GM19395 (cell line): ENCODE measurements at regions not wholly inside any gene's neighbourhood (a gene's known extent, or its start where the extent isn't known, plus 50 kb on each side); places are given as distances from the start of the nearest gene placed in this dataset.

ENCODE experiments used
- ATAC-seq: cut with Tn5 transposase; IDR thresholded peaks from one replicate; pipeline ENCODE4 v1.9.1; 2021; ENCODE audit warnings: mild to moderate bottlenecking, moderate library complexity; ENCODE audit not compliant: unreplicated experiment

DNA sequence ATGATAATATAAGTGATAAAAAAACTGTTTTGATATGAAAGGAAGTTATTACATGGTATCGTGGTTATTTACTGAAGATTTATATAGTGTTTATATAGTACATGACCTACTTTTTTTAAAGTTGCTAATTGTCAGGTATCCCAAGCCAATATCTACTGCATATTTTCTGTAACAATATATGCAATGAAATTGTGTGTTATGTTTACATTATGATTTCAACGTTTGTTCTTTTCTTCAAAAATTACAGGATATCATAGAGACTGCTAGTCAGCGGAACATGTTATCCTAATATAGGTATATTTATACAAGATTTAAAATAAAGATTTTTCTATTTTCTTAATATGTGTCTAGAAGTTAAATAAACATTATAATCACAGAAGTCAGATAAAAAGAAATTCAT is 167.5 kb upstream of the DPYD start:
- ATAC-seq = no peak

GRCh38 chr1:98086796-98087441 is 166.1 kb upstream of the DPYD start:
- no peak for ATAC-seq

DNA sequence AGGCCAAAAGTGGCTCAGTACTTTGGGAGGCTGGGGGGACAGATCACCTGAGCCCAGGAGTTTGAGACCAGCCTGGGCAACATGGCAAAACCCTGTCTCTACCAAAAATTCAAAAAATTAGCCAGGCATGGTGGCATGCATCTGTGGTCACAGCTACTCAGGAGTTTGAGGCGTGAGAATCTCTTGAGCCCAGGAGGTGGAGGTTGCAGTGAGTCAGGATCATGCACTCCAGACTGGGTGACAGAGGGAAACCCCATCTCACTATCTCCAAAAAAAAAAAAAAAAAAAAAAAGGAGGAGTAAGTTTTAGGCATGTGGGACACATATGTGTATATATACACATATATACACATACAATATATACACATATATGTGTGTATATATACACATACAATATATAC is 165.3 kb upstream of the DPYD start:
- ATAC-seq = no peak

DNA sequence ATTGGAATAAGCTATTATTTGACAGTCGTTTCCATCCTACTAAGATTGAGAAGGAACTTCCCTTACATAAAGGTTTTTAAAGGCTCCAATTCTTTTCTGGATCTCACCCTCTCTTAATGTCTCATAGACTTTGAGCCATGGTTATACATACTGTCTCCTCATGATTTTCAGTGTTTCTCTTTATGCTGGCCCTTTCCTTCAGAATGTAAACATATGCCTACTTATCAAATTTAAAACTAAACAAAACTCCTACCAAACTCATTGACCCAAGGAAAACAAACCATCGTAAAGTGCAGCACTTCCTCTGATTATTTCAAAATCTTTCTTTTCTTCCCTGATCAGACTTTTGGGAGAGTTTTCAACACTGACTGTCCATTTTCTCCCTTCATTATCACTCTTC is 163.4 kb upstream of the DPYD start:
- no peak for ATAC-seq

- ATAC-seq = no peak
Observed at GRCh38 chr1:98081944-98082343, 161.1 kb upstream of the DPYD start.

- no peak for ATAC-seq
Observed at GRCh38 chr1:98078596-98078995, 157.8 kb upstream of the DPYD start.

DNA sequence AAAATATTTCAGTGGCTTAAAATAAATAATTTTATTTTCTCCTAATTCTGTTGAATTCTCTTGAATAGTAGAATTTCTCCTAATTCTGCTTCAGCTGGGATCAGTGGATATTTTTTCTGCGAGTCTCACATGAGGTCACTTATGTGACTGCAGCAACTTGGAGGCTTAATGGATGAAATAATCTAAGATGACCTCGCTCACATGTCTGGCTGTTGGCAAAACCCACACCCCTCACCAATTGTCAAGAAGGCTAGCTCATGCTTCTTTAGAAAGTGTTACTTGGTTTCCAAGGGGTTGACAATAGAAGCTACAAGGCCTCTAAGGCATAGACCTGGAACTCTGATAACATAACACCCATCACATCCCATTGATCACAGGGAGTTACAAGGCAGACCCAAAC is 156.9 kb upstream of the DPYD start:
- ATAC-seq = no peak

GRCh38 chr1:98075626-98076025 is 154.8 kb upstream of the DPYD start:
- no peak for ATAC-seq

GRCh38 chr1:98073823-98074222 is 153.0 kb upstream of the DPYD start:
- no peak for ATAC-seq

GRCh38 chr1:98073106-98073505 is 152.3 kb upstream of the DPYD start:
- no peak for ATAC-seq

- ATAC-seq = no peak
Observed at GRCh38 chr1:98072047-98072446, 151.2 kb upstream of the DPYD start.

DNA sequence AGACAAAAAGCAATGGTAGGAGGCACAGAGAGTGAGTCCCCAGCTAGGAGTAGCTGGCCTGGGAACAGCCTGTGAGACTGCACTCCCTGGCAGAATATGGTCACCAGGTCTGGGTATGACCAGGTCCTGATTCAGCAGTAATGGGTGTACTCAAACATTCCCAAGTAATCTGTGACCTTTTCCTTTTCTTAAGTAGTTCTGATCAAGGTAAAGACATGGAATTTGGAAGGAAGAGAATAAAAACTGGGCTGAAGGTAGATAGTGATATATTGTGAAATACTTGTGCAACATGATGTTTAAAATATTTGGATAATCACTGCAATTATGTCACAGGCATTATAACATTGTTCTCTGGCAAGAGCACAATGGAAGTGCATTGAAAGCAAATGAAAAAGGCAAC is 147.2 kb upstream of the DPYD start:
- ATAC-seq = no peak

DNA sequence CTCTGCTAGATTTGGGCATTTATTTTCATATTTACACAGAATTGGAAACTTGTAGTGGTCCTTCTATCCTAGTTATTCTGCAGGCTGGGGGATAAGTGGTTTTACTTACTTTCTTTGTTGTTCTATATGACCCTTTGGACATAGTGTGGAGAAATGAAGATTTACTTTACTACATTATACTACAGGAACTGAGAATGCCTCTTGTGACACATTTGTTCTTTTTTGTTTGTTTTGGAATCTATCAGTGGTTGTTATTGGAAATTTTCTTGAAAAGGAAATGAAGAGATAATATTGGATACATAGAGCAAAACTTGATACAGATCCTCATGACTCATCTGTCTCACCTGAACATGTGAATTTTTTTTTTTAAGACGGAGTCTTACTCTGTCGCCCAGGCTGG is 146.1 kb upstream of the DPYD start:
- no peak for ATAC-seq

GRCh38 chr1:98059620-98060019 is 138.8 kb upstream of the DPYD start:
- no peak for ATAC-seq

DNA sequence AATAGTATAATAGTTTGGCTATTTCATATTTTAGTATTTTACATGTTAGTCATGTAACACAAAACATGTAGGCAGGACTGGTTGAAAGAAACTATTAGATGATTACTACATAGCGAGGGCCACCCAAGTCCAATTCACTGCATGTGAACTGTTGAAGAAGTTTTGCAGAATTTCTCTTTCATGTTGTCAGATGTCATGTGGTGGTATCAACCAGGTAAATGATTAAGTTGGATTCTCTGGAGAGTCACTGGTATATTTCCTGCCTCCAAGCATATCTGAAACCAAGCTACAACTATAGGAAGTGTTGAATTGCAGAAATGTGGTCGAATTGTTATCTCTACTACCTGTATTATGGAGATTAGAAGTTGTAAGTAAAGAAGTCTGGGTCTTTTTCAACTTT is 137.8 kb upstream of the DPYD start:
- no peak for ATAC-seq

DNA sequence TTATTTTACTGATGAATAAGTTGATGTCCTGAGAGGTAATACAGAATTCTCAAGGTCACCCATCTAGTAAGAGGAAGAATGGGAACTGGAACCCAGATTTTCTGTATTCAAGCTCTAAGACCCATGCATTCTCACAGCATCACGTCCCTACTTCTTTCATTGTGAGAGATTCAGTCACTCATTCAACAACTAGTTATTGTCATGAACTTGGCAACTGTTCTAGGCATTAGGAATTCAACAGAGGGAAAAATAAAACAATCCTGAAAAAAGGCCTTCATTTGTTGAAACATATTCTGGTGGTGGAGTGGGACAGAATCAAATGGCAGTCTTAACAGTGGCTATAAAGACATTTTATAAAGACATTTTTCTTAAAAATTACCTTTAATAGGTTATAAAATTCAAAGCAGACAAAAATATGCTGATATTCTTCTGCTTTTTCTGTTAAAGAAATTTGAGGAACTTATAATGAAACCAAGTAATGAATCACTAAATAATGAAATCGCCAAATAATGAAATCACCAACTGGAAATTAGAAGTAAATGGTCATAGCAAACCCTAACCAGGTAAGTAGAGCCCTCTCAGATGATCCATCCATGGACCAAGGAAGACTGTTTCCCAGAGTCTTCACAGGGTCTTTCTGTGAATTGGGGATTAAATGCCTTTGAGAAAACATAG is 136.5 kb upstream of the DPYD start:
- no peak for ATAC-seq

DNA sequence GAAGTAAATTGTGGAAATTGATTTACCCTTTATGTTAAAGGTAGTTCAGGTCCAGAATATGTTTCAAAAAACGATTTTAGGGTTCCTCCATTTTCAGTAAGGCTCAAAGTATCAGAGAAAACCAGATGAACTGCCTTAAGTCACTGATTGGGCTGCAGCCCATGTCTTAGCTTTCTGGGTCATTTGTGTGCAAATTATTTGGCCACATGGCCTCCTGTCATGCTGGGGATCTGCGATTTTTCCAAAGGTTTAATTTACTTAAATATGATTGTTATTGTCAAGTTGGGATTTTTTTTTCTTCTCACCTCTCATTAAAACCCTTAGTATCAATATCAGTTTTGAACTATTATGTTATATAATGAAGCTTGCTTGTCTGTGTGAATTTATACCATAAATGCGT is 135.9 kb upstream of the DPYD start:
- ATAC-seq = no peak

DNA sequence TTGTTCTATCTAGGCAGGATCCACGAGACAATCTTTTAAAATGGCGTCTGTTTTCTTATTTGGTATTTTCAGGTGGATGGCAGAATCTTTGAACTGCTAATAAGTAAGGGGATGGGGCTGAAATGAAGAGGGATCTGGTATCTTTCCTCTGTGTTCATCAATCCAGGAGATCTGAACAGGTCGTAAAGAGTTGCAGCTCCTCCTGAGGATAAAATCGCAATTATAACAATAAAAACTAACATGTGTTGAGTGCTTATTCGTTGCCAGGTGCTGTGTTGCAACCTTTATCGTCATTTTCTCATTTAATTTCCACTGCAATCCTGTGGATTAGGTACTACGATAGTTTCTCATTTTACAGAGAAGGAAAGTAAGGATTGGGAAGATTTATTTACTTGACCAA is 134.6 kb upstream of the DPYD start:
- ATAC-seq = no peak

DNA sequence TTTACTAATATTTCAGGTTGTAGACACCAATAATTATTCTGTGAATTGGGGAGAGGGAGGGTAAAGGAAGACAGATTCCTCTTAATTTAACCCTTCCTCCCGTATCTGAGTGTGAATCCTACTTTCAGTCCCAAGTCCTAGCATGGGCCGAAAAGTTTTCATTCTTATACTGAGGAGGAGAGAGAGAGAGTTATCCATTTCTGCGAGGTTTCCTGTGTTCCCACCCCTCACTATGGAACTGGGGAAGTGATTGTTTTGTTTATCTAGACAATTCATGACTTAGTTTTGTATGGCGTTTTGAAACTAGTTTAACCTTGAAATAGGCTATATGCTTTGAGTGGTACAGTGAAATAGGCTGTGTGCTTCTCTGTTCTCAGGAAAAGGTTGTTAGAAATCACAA is 134.0 kb upstream of the DPYD start:
- no peak for ATAC-seq

- ATAC-seq = no peak
Observed at GRCh38 chr1:98054367-98054701, 133.5 kb upstream of the DPYD start.

DNA sequence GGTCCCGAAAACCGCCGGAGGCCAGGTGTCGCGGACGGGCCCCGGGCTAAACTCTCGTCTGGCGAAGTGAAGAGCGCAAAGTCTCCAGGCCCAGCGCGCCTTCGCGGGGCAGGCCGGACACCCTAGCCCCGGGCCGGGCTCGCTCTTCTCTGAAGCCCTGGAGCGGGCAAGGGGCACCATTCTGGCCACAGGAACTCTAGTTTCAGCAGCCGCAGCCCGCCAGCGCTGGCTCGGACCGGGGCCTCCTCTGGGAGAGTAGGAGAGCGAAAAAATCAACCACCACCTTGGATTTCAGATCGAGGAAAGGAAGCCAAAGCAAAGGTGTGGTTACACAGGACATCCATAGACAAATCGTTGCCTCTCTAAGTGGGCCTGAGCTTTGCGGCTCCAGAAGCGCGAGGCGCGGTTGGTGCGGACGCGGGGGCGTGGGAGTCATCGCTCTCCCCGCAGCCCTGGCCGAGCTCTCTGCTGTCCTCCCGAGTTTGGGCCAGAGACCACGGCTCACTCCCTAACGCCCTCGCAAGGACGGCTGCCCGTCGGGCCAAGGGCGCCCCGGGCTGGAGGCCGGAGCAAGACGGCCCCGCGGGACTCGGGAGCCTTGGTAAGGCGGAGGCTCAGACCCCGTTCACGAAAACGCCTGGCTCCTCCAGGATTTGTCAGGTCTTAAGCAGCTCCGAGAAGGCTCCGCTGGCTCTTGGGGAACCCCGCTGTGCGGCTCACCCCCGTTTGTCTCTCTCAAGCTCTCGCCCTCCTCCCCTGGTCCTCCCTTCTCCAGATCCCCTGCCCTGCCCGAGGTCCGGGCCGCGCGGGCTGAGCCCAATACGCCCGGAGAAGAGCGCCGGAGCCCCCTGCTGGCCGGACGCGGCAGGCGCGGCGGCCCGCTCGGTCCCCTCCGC is 132.9 kb upstream of the DPYD start:
- peak; percentile 92 for ATAC-seq

DNA sequence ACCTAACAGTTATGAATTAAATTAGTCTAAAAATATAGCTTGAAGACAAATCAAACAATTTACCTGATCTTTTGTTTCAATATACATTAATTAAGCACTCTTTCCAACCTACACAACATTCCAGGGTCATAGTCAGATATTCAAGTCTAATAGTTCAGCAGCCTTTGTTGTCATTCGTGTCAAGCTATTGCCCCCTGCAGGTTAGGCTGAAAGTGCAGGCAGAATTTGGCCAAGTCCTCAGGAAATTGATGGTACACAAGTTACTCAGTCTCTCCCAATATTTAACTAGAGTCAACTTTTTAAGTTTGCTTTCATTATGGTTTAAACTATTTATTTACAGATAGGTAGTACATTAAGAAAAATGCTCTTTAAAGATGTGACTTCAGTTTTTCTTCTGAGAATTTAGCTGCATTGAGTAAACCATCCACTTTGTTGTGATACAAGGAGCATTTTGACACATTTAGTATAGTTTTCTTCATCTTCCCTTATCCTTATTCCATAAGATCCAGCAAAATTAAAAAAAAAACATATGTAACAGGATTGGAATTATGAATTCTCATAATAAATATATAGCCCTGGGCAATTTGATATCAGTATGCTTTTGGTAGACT is 130.3 kb upstream of the DPYD start:
- ATAC-seq = peak; percentile 50
